Keratinocyte (primary cell): ENCODE measurements at regions not wholly inside any gene's neighbourhood (a gene's known extent, or its start where the extent isn't known, plus 50 kb on each side); places are given as distances from the start of the nearest gene placed in this dataset.

ENCODE experiments used
- DNase-seq: peaks from one replicate; pipeline ENCODE4 v3.0.0-alpha.2; 2011; ENCODE audit warnings: low read depth, missing footprints, low spot score
- FAIRE-seq: peaks from 2 replicates; lab custom pipeline; 2011; peaks lifted over from hg19 to GRCh38; lab: Jason Lieb, UNC
- H2AFZ ChIP-seq: 2 replicates; pipeline ENCODE4 v1.6.0; 2012; ENCODE audit warnings: low read length, control low read depth, inconsistent platforms; ENCODE audit not compliant: control insufficient read depth
- H3K27ac ChIP-seq: 2 replicates; pipeline ENCODE4 v1.5.1; 2011; ENCODE audit warnings: low read length; ENCODE audit not compliant: control insufficient read depth, insufficient read depth
- H3K27me3 ChIP-seq: 3 replicates; pipeline ENCODE4 v1.6.0; 2011; ENCODE audit warnings: low read length; ENCODE audit not compliant: control insufficient read depth, insufficient read depth; ENCODE audit errors: extremely low read depth
- H3K36me3 ChIP-seq, 2 experiments: 2 replicates in 1 of 2; 3 replicates in 1 of 2; pipeline ENCODE4 v1.5.1; 2011; ENCODE audit warnings: low read length in 2 of 2, mild to moderate bottlenecking in 1 of 2; ENCODE audit not compliant: control insufficient read depth in 2 of 2, insufficient read depth in 2 of 2; ENCODE audit errors: extremely low read depth in 1 of 2
- H3K4me1 ChIP-seq: 3 replicates; pipeline ENCODE4 v1.5.1; 2011; ENCODE audit warnings: low read length; ENCODE audit not compliant: control insufficient read depth, insufficient read depth; ENCODE audit errors: extremely low read depth
- H3K4me2 ChIP-seq: 3 replicates; pipeline ENCODE4 v1.6.0; 2011; ENCODE audit warnings: low read depth, low read length; ENCODE audit not compliant: control insufficient read depth, insufficient read depth; ENCODE audit errors: extremely low read depth
- H3K4me3 ChIP-seq, 3 experiments: fragments of 200-600 bp in 1 of 3; sonication (generic) in 1 of 3; 2 replicates in 2 of 3; 3 replicates in 1 of 3; pipeline ENCODE4 v1.5.1; 2011 to 2016; ENCODE audit warnings: low read length in 3 of 3, mild to moderate bottlenecking in 3 of 3, control low read depth in 2 of 3, inconsistent platforms in 1 of 3, low read depth in 1 of 3, mixed read lengths in 1 of 3, mixed run types in 1 of 3, moderate library complexity in 1 of 3; ENCODE audit not compliant: control insufficient read depth in 2 of 3, insufficient read depth in 2 of 3; ENCODE audit errors: extremely low read depth in 1 of 3
- H3K79me2 ChIP-seq: 2 replicates; pipeline ENCODE4 v1.6.0; 2012; ENCODE audit warnings: low read length; ENCODE audit not compliant: control insufficient read depth, insufficient read depth
- H3K9ac ChIP-seq: 3 replicates; pipeline ENCODE4 v1.6.0; 2011; ENCODE audit warnings: low read length; ENCODE audit not compliant: control insufficient read depth, insufficient read depth; ENCODE audit errors: extremely low read depth
- H3K9me1 ChIP-seq: 3 replicates; pipeline ENCODE4 v1.6.0; 2011; ENCODE audit warnings: low read length; ENCODE audit not compliant: control insufficient read depth, insufficient read depth; ENCODE audit errors: extremely low read depth
- H3K9me3 ChIP-seq: 2 replicates; pipeline ENCODE4 v1.5.1; 2012; ENCODE audit warnings: low read depth, low read length; ENCODE audit not compliant: control insufficient read depth
- H4K20me1 ChIP-seq: 3 replicates; pipeline ENCODE4 v1.6.0; 2011; ENCODE audit warnings: low read length; ENCODE audit not compliant: control insufficient read depth, insufficient read depth; ENCODE audit errors: extremely low read depth
- EZH2 ChIP-seq: IDR thresholded peaks from one replicate; pipeline ENCODE4 v1.6.1; 2012; ENCODE audit warnings: inconsistent platforms, mild to moderate bottlenecking, low read length, moderate library complexity
- dilution Hi-C: fragments of 300-500 bp; cut with MboI; formaldehyde crosslinking; loops from one replicate; pipeline ENCODE4 v1.7.0; 2020; ENCODE audit warnings: low sequenced_read_pairs; ENCODE audit not compliant: extremely low pct_ligation_motif_present
- TF ChIP-seq, protein P1 (sequence below), 3 experiments: IDR thresholded peaks in 1 of 3; conservative IDR thresholded peaks in 1 of 3; optimal IDR thresholded peaks in 1 of 3; 2 replicates in 2 of 3; 3 replicates in 1 of 3; pipeline versions ENCODE3 to v1.5.1; 2011; ENCODE audit warnings: low read length in 3 of 3, mild to moderate bottlenecking in 3 of 3, moderate library complexity in 2 of 3, control low read depth in 1 of 3, inconsistent platforms in 1 of 3; ENCODE audit not compliant: insufficient read depth in 2 of 3; ENCODE audit errors: extremely low read depth in 1 of 3

DNA sequence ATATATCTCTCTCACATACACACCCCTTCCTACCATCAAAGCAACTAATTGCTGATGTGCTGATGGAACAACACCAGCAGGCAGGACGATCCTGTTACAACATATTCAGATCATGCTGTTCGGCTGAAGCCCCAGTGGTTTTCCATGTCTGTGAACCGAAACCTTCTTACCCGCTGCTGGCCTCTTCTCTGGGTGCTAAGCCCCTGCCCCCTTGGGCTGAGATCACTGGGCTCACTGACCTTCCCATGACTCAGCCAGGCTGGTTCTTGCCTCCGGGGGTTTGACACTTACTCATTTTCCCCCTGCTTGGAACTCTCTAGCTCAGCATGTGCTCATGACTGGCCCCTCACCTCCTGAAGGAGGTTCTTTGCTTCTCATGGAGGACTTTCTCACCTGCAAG lies 122.0 kb upstream of the RGMA start:
- dilution Hi-C loops, result no loop called here
- H3K27me3 ChIP-seq, result no peaks in the 10 kb centered on the region
- FAIRE-seq (no peak), DNase-seq (no peak)
- no peaks in the 10 kb centered on the region for H3K9me3 ChIP-seq
- H3K27ac ChIP-seq, result no peak overlapping the region
- H3K36me3 ChIP-seq, result no peaks in the 10 kb centered on the region
- no peak for TF ChIP-seq EZH2
- TF ChIP-seq, protein P1, sequence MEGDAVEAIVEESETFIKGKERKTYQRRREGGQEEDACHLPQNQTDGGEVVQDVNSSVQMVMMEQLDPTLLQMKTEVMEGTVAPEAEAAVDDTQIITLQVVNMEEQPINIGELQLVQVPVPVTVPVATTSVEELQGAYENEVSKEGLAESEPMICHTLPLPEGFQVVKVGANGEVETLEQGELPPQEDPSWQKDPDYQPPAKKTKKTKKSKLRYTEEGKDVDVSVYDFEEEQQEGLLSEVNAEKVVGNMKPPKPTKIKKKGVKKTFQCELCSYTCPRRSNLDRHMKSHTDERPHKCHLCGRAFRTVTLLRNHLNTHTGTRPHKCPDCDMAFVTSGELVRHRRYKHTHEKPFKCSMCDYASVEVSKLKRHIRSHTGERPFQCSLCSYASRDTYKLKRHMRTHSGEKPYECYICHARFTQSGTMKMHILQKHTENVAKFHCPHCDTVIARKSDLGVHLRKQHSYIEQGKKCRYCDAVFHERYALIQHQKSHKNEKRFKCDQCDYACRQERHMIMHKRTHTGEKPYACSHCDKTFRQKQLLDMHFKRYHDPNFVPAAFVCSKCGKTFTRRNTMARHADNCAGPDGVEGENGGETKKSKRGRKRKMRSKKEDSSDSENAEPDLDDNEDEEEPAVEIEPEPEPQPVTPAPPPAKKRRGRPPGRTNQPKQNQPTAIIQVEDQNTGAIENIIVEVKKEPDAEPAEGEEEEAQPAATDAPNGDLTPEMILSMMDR (optimal IDR thresholded peaks at IDR 0.05 in 1 of 3, IDR thresholded peaks at IDR 0.05 in 1 of 3, conservative IDR thresholded peaks at IDR 0.05 in 1 of 3; ENCODE audit: extremely low read depth in 1 of 3, insufficient read depth in 2 of 3, low read length in 3 of 3), result no peak
- no peaks in the 10 kb centered on the region for H3K9me1 ChIP-seq
- H3K4me1 ChIP-seq, result peaks cover 4% of the 10 kb centered on the region
- no peak overlapping the region for H3K4me2 ChIP-seq
- H3K79me2 ChIP-seq, result no peaks in the 10 kb centered on the region
- no peak overlapping the region for H2AFZ ChIP-seq
- H3K4me3 ChIP-seq, result no peak overlapping the region
- H4K20me1 ChIP-seq, result no peaks in the 10 kb centered on the region
- H3K9ac ChIP-seq, result no peak overlapping the region

DNA sequence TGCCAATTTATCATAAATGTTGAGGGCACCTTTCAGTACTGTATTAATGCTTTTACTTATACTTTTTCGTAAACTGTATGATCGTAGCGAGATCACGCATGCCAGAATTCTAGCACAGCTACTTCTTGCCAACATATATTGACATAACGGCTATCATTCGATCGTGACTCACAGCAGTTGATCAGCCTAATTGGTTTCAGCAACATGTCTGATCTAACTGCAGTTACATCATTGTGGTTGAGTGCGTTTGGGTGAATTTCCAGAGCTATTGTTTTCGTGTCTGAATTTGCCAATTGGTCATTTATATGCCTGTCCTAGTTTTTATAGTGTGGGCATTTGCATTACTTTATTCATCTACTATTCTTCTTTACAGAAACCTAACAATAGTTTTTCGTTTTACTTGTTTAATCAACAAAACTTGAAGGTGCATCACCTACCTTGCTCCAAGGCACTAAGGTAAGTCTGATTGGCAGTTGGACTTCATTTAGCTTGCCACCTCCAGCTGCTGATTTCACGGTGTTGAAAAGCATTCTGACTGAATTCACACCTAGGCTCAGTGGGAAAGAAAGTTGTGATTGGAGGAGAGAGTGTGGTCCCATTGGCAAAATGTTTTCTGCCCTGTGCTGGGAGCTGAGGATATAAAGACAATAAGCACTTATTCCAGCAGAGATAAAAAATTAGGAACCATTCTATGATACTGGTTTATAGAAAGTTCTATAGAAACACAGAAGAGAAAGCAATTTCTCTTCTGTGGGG lies 120.9 kb upstream of the RGMA start:
- Histone ChIP-seq H3K27me3 (no peaks in the 10 kb centered on the region), H3K27ac (no peak overlapping the region), H3K4me2 (peak overlapping the region; percentile 17), H3K4me3 (no peak overlapping the region), H3K9me1 (no peaks in the 10 kb centered on the region), H3K36me3 (no peaks in the 10 kb centered on the region), H2AFZ (no peak overlapping the region), H3K9ac (no peak overlapping the region), H4K20me1 (no peaks in the 10 kb centered on the region), H3K9me3 (no peaks in the 10 kb centered on the region), H3K79me2 (no peaks in the 10 kb centered on the region), H3K4me1 (peaks cover 4% of the 10 kb centered on the region)
- no peak for TF ChIP-seq EZH2
- TF ChIP-seq, protein P1 (optimal IDR thresholded peaks at IDR 0.05 in 1 of 3, IDR thresholded peaks at IDR 0.05 in 1 of 3, conservative IDR thresholded peaks at IDR 0.05 in 1 of 3; ENCODE audit: extremely low read depth in 1 of 3, insufficient read depth in 2 of 3, low read length in 3 of 3), result no peak
- dilution Hi-C loops, result no loop called here
- DNase-seq (no peak), FAIRE-seq (peak; percentile 20)
